OCI-LY7 (cell line): ENCODE measurements at regions not wholly inside any gene's neighbourhood (a gene's known extent, or its start where the extent isn't known, plus 50 kb on each side); places are given as distances from the start of the nearest gene placed in this dataset.

ENCODE experiments used
- BruUV-seq: library from RNA; stranded (reverse); fragments of 400-500 nt; replicated peaks from 2 replicates; lab custom pipeline; 2021; lab: Mats Ljungman, UMichigan
- CTCF ChIA-PET: fragments of 300-600 bp; sonication (Branson Sonifier 250); formaldehyde crosslinking; loops from one replicate; lab custom pipeline; 2022; ENCODE audit warnings: antibody characterized with exemption; ENCODE audit not compliant: unreplicated experiment; lab: Charles Lee
- POLR2A ChIA-PET: fragments of 300-600 bp; sonication (Branson Sonifier 250); formaldehyde crosslinking; loops from one replicate; lab custom pipeline; 2022; ENCODE audit warnings: antibody characterized with exemption; lab: Charles Lee
- DNase-seq: peaks from one replicate; pipeline ENCODE4 v3.0.0-alpha.2; 2015; ENCODE audit warnings: low spot score
- H2AFZ ChIP-seq: fragments of 200-600 bp; sonication (generic), shearing (Covaris generic); 2 replicates; pipeline ENCODE4 v1.6.1; 2014; ENCODE audit warnings: mild to moderate bottlenecking, antibody characterized with exemption, low read length, moderate library complexity
- H3K27ac ChIP-seq: fragments of 200-600 bp; sonication (generic); 2 replicates; pipeline ENCODE4 v1.5.1; 2014; ENCODE audit warnings: mixed run types, low read depth, mild to moderate bottlenecking, moderate library complexity, low read length, inconsistent platforms; ENCODE audit not compliant: poor library complexity, severe bottlenecking
- H3K36me3 ChIP-seq: fragments of 200-600 bp; sonication (generic); 2 replicates; pipeline ENCODE4 v1.6.1; 2014; ENCODE audit warnings: mild to moderate bottlenecking, antibody characterized with exemption, low read length, moderate library complexity, mixed read lengths; ENCODE audit not compliant: insufficient read depth
- H3K4me1 ChIP-seq: fragments of 200-600 bp; sonication (generic); 2 replicates; pipeline ENCODE4 v1.5.1; 2014; ENCODE audit warnings: mild to moderate bottlenecking, low read length; ENCODE audit not compliant: insufficient read depth, poor library complexity, severe bottlenecking
- H3K4me2 ChIP-seq: fragments of 200-600 bp; sonication (generic); 2 replicates; pipeline ENCODE4 v1.6.1; 2014; ENCODE audit warnings: mild to moderate bottlenecking, low read length
- H3K4me3 ChIP-seq: fragments of 200-600 bp; sonication (generic); 2 replicates; pipeline ENCODE4 v1.5.1; 2014; ENCODE audit warnings: mild to moderate bottlenecking, low read depth, low read length; ENCODE audit not compliant: poor library complexity, severe bottlenecking
- H3K79me2 ChIP-seq: fragments of 200-600 bp; sonication (generic); 2 replicates; pipeline ENCODE4 v1.6.1; 2016; ENCODE audit warnings: low read depth, mild to moderate bottlenecking, low read length, moderate library complexity, mixed read lengths; ENCODE audit not compliant: insufficient read depth
- H3K9me2 ChIP-seq: fragments of 200-600 bp; sonication (generic); 2 replicates; pipeline ENCODE4 v1.6.1; 2016; ENCODE audit warnings: mild to moderate bottlenecking, low read length, mixed read lengths; ENCODE audit not compliant: insufficient read depth
- H3K9me3 ChIP-seq: fragments of 200-600 bp; sonication (generic); 2 replicates; pipeline ENCODE4 v1.6.1; 2014; ENCODE audit warnings: mild to moderate bottlenecking, mixed run types, low read length, mixed read lengths
- H4K20me1 ChIP-seq: fragments of 200-600 bp; sonication (generic); 2 replicates; pipeline ENCODE4 v1.6.1; 2014; ENCODE audit warnings: mild to moderate bottlenecking, antibody characterized with exemption, low read length, moderate library complexity, mixed read lengths; ENCODE audit not compliant: insufficient read depth
- EZH2phosphoT487 ChIP-seq: fragments of 200-600 bp; sonication (generic); IDR thresholded peaks from 2 replicates; pipeline ENCODE4 v1.6.1; 2018; ENCODE audit warnings: low read depth, borderline replicate concordance, mild to moderate bottlenecking, mixed run types, antibody characterized with exemption, low read length, moderate library complexity, mixed read lengths
- intact Hi-C: fragments of 100-400 bp; cut with micrococcal nuclease; formaldehyde crosslinking; loops from one replicate; pipeline ENCODE4 v1.10.0; 2022; ENCODE audit not compliant: unreplicated experiment
- TF ChIP-seq, protein P1 (sequence below): fragments of 200-600 bp; sonication (generic); conservative IDR thresholded peaks from 2 replicates; pipeline ENCODE4 v1.5.1; 2014; ENCODE audit warnings: mild to moderate bottlenecking, antibody characterized with exemption, low read length, moderate library complexity, mixed read lengths

DNA sequence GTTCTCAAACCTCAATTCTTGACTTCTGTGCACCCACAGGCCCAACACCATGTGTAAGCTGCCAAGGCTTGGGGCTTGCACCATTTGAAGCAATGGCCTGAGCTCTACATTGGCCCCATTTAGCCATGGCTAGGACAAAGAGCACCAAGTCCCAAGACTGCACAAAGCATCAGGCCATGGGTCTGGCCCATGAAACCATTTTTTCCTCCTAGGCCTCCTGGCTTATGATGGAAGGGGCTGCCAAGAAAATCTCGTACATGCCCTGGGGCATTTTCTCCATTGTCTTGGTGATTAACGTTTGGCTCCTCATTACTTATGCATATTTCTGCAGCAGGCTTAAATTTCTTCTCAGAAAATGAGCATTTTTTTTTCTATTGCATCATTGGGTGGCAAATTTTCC lies 1128.7 kb upstream of the ADGRB3 start:
- no peaks in the 10 kb centered on the region for H4K20me1 ChIP-seq
- H3K36me3 ChIP-seq = no peaks in the 10 kb centered on the region
- H3K79me2 ChIP-seq = no peaks in the 10 kb centered on the region
- H3K9me2 ChIP-seq = no peaks in the 10 kb centered on the region
- no peak overlapping the region for H3K4me2 ChIP-seq
- no peaks in the 10 kb centered on the region for H3K4me1 ChIP-seq
- ChIA-PET POLR2A (no interaction called here), CTCF (no interaction called here)
- intact Hi-C loops = no loop called here
- H3K4me3 ChIP-seq = no peak overlapping the region
- no peak overlapping the region for H3K27ac ChIP-seq
- 0 out of 2 replicates have a peak, but pooled peaks cover 4% of the 10 kb centered on the region for H3K9me3 ChIP-seq
- no peak overlapping the region for H2AFZ ChIP-seq
- DNase-seq = no peak
- TF ChIP-seq, protein P1, sequence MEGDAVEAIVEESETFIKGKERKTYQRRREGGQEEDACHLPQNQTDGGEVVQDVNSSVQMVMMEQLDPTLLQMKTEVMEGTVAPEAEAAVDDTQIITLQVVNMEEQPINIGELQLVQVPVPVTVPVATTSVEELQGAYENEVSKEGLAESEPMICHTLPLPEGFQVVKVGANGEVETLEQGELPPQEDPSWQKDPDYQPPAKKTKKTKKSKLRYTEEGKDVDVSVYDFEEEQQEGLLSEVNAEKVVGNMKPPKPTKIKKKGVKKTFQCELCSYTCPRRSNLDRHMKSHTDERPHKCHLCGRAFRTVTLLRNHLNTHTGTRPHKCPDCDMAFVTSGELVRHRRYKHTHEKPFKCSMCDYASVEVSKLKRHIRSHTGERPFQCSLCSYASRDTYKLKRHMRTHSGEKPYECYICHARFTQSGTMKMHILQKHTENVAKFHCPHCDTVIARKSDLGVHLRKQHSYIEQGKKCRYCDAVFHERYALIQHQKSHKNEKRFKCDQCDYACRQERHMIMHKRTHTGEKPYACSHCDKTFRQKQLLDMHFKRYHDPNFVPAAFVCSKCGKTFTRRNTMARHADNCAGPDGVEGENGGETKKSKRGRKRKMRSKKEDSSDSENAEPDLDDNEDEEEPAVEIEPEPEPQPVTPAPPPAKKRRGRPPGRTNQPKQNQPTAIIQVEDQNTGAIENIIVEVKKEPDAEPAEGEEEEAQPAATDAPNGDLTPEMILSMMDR = no peak
- TF ChIP-seq EZH2phosphoT487 = no peak
- BruUV-seq = no TSS peak

DNA sequence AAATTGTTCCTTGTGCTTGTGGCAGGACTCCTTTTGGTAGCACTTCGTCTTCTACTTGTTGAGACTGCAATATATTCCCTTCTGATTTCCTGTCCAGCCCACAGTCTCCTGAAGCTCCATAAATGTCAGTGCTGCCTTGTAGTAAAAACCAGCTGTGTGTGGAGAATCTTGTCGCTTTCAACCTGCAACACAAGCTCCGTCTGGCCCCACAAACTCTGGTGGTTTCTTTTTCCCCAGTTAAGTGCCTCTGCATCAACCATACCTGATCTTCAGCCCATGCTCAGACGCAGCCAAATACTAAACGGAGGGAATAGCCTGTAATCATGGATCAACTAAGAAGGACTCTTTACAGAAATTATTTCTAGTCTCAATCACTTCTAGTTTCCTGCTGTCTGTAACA lies 1133.3 kb upstream of the ADGRB3 start:
- BruUV-seq = no TSS peak
- intact Hi-C loops = no loop called here
- ChIA-PET POLR2A (interaction anchor here (0.6 to 1.0 kb wide), 2 partner anchors 28 to 177 kb away, joined by 3 to 4 read pairs; no protein-coding TSS in a partner anchor), CTCF (no interaction called here)
- Histone ChIP-seq H3K4me3 (no peak overlapping the region), H3K36me3 (no peaks in the 10 kb centered on the region), H3K4me2 (no peak overlapping the region), H4K20me1 (no peaks in the 10 kb centered on the region), H3K9me2 (no peaks in the 10 kb centered on the region), H3K9me3 (peaks cover 9% of the 10 kb centered on the region; the same call in 1 of the 2 replicates), H2AFZ (peak overlapping the region; percentile 19; the same call in 1 of the 2 replicates), H3K27ac (no peak overlapping the region), H3K4me1 (no peaks in the 10 kb centered on the region), H3K79me2 (no peaks in the 10 kb centered on the region)
- TF ChIP-seq, protein P1 = no peak
- no peak for TF ChIP-seq EZH2phosphoT487
- no peak for DNase-seq

DNA sequence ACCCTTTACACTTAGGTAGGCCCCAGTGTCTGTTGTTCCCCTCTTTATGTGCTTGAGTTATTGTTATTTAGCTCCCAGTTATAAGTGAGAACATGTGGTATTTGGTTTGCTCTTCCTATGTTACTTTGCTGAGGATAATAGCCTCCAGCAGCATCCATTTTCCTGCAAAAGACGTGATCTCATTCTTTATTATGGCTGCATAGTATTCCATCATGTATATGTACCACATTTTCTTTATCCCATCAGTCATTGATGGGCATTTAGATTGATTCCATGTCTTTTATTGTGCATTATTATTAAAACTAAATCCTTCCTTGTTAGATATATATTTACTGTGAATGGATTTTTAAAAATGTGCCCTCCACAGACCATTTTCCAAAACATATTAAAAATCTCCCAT lies 1137.3 kb upstream of the ADGRB3 start:
- H3K4me3 ChIP-seq = no peak overlapping the region
- no peak overlapping the region for H3K4me2 ChIP-seq
- POLR2A ChIA-PET = interaction anchor here (1.0 kb wide), 1 partner anchor 24 kb away, joined by 3 read pairs; no protein-coding TSS in a partner anchor
- CTCF ChIA-PET = no interaction called here
- H4K20me1 ChIP-seq = no peaks in the 10 kb centered on the region
- H3K9me3 ChIP-seq = peaks cover 6% of the 10 kb centered on the region; the same call in 1 of the 2 replicates
- no peaks in the 10 kb centered on the region; the same call in 1 of the 2 replicates for H3K9me2 ChIP-seq
- H3K36me3 ChIP-seq = no peaks in the 10 kb centered on the region
- H2AFZ ChIP-seq = no peak overlapping the region
- H3K79me2 ChIP-seq = no peaks in the 10 kb centered on the region
- DNase-seq = no peak
- H3K27ac ChIP-seq = no peak overlapping the region
- intact Hi-C loops = no loop called here
- no peak for TF ChIP-seq EZH2phosphoT487
- TF ChIP-seq, protein P1 = no peak
- H3K4me1 ChIP-seq = no peaks in the 10 kb centered on the region
- BruUV-seq = no TSS peak
